ENCODE measurements at regions not wholly inside any gene's neighbourhood (a gene's known extent, or its start where the extent isn't known, plus 50 kb on each side); places are given as distances from the start of the nearest gene placed in this dataset.

GRCh38 chr1:55951291-55951690 is 628.1 kb downstream of the PLPP3 start:
- DNase-seq = no peak

DNA sequence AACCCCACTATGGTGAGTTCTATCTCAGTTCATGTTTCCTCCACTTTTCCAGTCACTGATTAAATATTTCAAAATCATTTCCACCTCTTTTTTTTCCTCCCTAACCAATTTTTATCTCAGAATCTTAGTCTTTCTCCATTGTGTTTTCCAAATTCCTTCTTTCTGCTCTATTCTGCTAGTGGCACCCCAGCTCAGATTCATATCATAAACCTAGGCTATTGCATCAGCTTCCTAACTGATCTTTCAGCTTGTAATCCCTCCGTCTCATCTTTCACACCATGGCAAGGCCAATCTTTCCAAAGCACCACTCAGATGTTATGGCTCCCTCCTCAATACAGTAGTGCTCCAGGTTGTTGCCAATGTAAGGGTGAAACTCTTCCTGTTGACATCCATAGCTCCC is 631.9 kb downstream of the PLPP3 start:
- DNase-seq = no peak

DNA sequence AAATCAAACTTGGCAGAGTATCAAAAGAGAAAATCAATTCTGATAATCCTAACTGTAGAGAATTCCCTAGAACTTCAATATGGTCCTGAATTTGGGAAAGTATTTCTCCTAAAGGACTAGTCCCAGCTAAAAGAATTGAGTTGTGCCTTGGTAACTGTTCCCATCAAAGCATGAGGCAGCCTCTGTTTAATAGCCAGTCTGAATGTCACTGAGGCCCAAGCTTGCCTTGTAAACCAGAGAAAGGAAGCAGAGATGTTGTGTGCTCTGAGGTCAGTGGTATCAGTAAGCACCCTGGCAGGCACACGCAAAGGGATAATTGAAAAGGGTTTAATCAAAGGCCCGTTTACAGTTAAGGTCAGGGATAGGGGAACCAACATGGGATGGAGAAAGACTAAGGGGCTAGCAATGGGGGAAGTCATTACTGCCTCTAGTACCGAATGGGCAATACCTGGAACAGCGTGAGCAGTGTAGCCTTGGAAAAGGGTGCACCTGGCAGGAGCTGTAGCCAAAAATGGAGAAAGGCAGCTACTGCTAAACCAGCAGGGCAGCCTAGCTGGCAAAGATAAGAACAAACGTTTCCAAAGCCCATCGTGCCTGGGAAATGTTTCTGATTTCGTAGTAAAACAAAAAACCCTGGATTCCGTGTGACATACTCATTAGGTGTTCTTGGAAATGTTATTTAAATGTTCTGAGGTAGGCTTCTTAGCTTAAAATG is 635.5 kb downstream of the PLPP3 start:
- DNase-seq = no peak

GRCh38 chr1:55943012-55943411 is 636.4 kb downstream of the PLPP3 start:
- DNase-seq = no peak

GRCh38 chr1:55939866-55940265 is 639.5 kb downstream of the PLPP3 start:
- no peak for DNase-seq

- no peak for DNase-seq
Measured at GRCh38 chr1:55938861-55939260, 640.5 kb downstream of the PLPP3 start.

GRCh38 chr1:55938376-55938850 is 641.0 kb downstream of the PLPP3 start:
- DNase-seq = no peak

DNA sequence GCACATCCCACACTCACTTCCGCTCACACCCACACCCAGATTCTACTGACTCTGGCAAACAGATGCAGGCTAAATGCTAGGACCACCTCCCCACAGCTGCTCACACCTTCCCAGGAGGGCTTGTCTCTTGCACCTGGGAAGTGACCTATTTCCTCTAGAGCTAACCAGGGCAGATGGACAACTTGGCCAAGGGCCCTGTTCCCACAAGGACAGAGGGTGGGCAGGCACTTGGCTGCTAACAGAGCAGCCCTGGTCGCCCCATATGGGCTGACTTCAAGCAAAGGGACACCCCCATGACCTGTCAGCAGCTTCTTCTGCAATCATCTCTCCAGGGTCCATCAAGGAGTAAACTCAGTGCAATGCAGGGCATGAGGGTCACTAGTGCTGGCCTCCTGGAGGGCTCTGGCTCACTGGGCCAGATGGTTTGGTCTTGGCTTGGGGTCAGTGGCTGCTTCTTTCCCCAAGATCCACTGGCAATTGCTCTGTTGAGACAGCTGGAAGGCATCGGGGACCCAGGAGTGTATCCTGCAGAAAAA is 641.5 kb downstream of the PLPP3 start:
- no peak for DNase-seq

DNA sequence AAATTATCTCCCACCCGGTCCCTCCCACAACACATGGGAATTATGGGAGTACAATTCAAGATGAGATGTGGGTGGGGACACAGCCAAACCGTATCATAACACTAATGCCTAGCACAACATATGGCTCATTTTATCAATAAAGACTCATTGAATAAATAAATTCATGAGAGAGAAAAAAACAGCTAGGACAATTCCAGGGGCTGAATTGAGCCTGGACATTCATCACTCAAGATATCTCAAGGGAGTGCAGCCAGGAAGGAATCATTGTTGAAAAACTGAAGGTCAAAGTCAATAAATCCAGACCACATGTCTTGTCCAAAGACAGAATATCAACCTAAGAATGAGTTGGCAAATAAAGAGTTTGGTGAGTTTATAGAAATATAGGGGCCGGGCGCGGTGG is 644.1 kb downstream of the PLPP3 start:
- DNase-seq = no peak

DNA sequence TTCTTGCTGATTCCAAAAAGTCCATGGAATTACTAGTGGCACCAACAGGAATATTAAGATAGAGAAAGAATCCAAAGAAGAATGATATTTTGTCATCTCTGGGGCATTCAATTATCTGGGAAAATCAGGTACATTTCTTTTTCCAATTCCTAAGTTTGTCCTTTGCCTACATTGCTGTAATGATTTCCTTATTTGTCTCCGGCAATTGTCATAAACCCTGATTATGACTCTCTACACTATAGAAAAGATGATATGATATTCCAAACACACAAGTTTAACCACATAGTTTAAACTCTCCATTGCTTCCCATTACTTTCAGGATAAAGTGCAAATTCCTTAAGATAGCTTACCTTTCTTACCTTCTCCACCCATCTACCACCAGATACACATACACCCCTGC is 647.0 kb downstream of the PLPP3 start:
- DNase-seq = no peak

DNA sequence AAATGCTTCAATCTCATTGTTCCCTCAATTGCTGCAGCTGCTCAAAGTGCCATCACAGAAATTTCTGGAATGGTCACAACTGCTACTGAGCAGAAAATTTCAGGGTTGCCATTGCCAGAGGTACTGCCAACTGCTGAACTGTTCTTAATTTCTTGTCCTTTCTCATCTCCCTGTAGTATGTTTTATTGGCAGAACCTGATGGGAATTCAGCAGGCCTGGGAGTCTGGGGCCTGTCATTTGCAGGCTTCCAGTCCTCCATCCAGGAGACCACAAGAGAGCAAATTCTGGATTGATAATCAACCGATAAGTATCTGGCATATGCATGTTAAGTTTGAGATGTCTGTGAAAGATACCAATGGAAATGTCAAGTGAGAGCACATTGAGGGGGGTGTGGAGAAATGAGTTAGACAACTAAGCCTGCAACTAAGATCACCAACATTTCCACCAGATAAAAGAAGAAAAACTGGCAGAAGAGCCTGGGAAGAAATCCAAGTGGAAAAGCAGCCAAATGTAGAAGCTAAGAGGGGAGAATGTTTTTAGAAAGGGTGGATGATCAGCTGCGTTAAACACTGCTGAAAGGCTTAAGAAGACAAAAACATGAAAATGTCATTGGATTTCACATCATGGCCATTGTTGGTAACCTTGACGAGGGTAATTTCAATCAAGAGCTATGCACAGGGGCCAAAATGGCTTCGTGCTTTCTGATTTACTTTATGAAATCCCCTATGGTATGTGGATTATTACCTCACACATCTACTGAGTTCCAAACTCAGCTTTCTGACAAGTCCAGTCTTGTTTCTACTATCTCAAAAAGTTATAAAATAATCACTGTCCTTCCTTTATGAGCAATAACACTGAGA is 648.1 kb downstream of the PLPP3 start:
- no peak for DNase-seq

DNA sequence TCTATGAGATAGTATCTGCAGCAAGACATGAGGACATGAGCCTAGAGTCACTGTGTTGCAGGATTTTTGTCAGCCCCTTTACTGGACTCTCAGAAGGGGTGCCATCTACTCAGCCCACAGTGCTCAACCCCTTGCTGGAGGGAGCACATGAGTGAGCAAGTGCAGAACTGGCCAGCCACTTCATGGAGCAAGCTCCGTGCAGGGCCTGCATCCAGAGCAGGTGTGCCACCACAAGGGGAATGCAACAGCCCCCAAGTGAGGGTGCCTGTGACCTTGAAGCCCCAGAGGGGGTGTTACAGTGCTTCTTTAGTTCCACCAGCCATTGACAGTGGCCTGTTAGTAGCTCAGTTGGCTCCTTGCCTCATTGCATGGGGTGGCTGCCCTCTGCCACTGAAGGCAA is 649.7 kb downstream of the PLPP3 start:
- DNase-seq = no peak

GRCh38 chr1:55928576-55928975 is 650.8 kb downstream of the PLPP3 start:
- DNase-seq = no peak

- DNase-seq = no peak
Measured at GRCh38 chr1:55927702-55928290, 651.6 kb downstream of the PLPP3 start.

DNA sequence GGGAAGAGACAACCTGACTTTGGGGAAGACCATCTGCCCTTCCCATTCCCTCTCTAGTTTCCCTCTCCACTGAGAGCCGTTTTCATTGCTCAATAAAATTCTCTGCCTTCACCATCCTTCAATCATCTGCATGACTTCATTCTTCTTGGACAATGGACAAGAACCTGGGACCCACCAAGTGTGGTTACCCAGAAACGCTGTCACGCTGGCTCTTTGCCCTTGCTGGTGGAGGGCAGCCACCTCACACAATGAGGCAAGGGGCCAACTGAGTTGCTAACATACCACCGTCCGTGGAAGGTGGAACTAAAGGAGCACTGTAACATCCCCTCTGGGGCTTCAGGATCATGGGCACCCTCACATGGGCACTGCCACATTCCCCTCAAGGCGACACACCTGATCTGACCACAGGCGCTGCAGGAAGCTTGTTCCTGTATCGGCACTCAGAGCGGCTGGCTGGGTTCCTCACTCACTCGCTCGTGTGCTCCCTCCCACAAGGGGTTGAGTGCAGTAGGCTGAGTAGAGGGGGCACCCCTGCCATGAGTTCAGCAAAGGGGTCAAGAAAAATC is 652.4 kb downstream of the PLPP3 start:
- no peak for DNase-seq

DNA sequence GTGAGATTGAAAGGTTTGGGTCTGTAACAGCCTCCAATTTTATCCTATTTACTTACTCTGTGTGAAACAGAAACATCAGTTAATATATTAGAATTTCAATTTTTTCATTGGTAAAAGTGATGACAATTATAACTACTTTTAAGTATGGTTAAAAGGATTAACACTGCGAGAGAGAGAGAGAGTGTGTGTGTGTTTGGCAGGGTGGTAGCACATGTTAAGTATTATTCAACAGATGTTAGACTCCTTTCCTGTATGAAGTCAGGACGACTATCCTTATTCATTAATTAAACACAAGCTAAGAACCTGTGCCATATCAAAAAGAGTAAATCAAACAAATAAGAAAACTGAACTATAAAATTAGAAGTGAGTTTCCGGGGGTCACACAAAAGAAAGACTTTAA is 662.5 kb downstream of the PLPP3 start:
- no peak for DNase-seq

- no peak for DNase-seq
Measured at GRCh38 chr1:55916481-55916880, 662.9 kb downstream of the PLPP3 start.

- DNase-seq = no peak
Measured at GRCh38 chr1:55913565-55913964, 665.8 kb downstream of the PLPP3 start.

DNA sequence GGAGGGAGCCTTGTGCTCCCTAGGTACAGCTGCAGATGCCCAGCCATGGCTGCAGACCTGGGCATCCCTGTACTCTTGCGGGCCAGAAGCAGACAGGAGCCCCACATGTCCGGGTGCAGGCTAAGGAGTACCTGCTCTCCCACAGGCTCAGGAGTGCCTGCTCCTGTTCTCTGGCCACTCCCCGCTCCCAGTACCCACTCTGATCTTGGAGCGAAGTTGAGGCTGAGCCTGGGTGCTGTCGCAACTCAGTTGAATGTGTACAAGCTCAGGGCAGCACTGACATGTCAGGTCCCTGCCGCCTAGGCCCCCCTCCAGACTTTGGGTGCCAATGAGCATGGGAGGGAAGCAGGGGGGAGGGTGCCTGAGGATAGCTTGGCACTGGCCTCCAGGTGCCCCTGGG is 666.9 kb downstream of the PLPP3 start:
- DNase-seq = no peak

DNA sequence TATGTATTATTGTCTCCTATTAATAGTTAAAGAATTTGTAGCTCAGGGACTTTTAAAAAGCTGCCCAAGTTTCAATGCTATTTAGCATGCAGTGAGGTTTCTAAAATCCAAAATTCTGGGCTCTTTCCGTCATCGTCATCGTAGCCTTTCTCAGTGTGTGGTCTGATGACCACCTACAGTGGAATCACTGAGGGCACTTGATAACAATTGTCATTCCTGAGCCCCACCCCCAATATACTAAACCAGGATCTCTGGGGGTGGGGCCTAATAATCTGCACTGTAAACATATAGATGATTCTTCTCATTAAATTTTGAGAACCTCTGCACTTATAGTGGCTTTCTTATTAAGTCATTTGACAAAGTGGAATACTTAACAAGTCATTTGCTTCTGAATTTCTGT is 674.8 kb downstream of the PLPP3 start:
- no peak for DNase-seq

DNA sequence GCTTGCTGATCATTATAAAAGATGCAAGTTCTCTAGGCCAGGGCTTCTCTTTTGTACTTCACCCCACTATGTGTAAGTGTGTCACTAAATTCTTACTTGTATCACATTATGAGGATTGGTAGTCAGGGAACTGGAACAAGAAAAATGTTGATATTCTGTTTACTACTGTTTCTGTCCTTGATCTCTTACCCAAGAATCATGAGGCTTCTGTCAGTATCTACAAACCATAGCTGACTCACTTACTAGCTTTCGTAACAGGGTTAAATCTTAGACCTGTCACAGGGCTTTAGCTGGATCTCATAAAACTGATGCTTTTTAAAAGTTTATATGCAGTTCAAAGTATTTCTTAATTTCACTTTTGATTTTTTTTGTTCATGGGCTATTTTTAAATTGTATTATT is 681.2 kb downstream of the PLPP3 start:
- DNase-seq = no peak

GRCh38 chr1:55896210-55896609 is 681.0 kb upstream of the USP24 start:
- DNase-seq = no peak

- no peak for DNase-seq
Measured at GRCh38 chr1:55894521-55894920, 679.4 kb upstream of the USP24 start.

Data from NCI-H1930 (cell line).